Nephron (organoid): ENCODE measurements at regions not wholly inside any gene's neighbourhood (a gene's known extent, or its start where the extent isn't known, plus 50 kb on each side); places are given as distances from the start of the nearest gene placed in this dataset.

Source experiments
- H3K27ac Mint-ChIP-seq, 3 experiments: 2 replicates each; pipeline ENCODE4 v1.8.0; 2020; ENCODE audit warnings: mixed read lengths in 3 of 3, mild to moderate bottlenecking in 2 of 3, moderate library complexity in 1 of 3
- H3K27me3 Mint-ChIP-seq: 2 replicates; pipeline ENCODE4 v1.8.0; 2021; ENCODE audit warnings: low read depth, mild to moderate bottlenecking, moderate library complexity, mixed read lengths
- H3K36me3 Mint-ChIP-seq: 2 replicates; pipeline ENCODE4 v1.8.0; 2020; ENCODE audit warnings: low read depth, mixed read lengths
- H3K4me1 Mint-ChIP-seq: 2 replicates; pipeline ENCODE4 v1.8.0; 2020; ENCODE audit warnings: mixed read lengths
- H3K4me3 Mint-ChIP-seq, 3 experiments: 2 replicates each; pipeline ENCODE4 v1.8.0; 2020; ENCODE audit warnings: mild to moderate bottlenecking in 3 of 3, mixed read lengths in 3 of 3, moderate library complexity in 2 of 3
- H3K9me3 Mint-ChIP-seq: 2 replicates; pipeline ENCODE4 v1.8.0; 2020; ENCODE audit warnings: mixed read lengths
- TF ChIP-seq, protein P1 (sequence below), 3 experiments: fragments of 200-600 bp; sonication (generic); IDR thresholded peaks; one replicate each; pipeline ENCODE4 v1.5.0; 2021; ENCODE audit warnings: antibody characterized with exemption in 3 of 3; ENCODE audit not compliant: unreplicated experiment in 3 of 3

DNA sequence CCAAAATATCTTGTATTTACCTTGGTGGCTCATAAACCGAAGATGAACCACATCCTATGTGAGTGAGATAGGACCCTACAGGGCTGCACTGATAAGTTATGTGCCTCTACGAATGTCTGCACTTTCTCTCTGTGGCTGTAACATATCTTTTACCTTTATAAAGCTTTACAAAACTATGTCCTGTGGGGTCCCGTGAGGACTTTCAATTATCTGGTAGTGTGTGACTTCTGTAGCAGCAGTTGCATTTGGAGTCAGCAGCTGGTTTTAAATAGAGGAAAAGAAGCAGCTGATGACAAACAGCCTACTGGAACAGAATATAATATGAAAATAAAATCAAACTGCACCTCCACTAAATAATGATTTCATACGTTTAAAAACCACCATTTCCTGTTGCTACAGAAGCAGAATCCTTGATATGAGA is 222.4 kb upstream of the GNAI1 start:
- Mint-ChIP-seq H3K36me3 (no peaks in the 10 kb centered on the region), H3K4me3 (no peak overlapping the region), H3K27me3 (no peaks in the 10 kb centered on the region), H3K9me3 (peaks cover 6% of the 10 kb centered on the region), H3K27ac (no peak overlapping the region), H3K4me1 (no peaks in the 10 kb centered on the region)
- TF ChIP-seq, protein P1, sequence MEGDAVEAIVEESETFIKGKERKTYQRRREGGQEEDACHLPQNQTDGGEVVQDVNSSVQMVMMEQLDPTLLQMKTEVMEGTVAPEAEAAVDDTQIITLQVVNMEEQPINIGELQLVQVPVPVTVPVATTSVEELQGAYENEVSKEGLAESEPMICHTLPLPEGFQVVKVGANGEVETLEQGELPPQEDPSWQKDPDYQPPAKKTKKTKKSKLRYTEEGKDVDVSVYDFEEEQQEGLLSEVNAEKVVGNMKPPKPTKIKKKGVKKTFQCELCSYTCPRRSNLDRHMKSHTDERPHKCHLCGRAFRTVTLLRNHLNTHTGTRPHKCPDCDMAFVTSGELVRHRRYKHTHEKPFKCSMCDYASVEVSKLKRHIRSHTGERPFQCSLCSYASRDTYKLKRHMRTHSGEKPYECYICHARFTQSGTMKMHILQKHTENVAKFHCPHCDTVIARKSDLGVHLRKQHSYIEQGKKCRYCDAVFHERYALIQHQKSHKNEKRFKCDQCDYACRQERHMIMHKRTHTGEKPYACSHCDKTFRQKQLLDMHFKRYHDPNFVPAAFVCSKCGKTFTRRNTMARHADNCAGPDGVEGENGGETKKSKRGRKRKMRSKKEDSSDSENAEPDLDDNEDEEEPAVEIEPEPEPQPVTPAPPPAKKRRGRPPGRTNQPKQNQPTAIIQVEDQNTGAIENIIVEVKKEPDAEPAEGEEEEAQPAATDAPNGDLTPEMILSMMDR (IDR thresholded peaks at IDR 0.05; ENCODE audit: unreplicated experiment in 3 of 3), result no peak

DNA sequence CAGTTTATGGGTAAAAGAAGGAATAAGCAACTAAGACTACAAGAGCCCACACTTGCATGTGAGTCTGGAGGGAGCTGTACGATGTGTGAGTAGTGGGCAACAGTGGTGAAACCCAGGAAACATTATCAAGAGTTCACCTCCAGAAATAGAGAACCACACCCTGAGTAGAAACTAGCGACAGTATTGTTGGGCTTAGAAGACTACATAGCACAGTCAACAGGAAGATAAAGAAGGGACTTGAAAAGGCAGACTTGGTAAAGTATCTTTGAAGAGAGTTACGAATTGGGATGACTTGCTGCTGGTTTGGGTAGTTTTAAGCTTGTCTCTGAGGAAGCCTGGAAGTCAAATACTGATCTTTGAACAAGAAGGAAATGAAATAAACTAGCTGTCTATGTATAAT is 223.2 kb upstream of the GNAI1 start:
- Mint-ChIP-seq H3K36me3 (no peaks in the 10 kb centered on the region), H3K27me3 (no peaks in the 10 kb centered on the region), H3K9me3 (peaks cover 6% of the 10 kb centered on the region), H3K4me1 (no peaks in the 10 kb centered on the region), H3K27ac (no peak overlapping the region), H3K4me3 (no peak overlapping the region)
- TF ChIP-seq, protein P1 (IDR thresholded peaks at IDR 0.05; ENCODE audit: unreplicated experiment in 3 of 3), result no peak

DNA sequence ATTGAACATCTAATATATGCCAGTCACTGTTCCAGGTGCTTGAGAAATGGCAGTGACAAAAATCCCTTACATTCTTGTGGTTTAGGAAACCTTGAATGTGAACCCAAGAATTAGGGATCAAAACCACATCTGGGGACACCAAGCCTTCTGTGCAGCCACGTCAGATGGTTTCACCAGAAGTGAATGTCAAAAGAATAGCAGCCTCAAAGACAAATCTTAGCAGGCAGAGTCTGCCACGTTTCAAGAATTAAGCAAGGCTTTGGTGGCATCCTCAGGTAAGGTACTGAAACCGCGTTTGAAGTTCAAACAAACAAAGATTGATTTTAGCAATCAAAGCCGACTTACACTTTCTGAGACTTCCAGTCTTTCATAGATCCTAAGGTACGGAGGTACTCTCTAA is 225.5 kb upstream of the GNAI1 start:
- Mint-ChIP-seq H3K36me3 (no peaks in the 10 kb centered on the region), H3K27me3 (no peaks in the 10 kb centered on the region), H3K4me3 (no peak overlapping the region), H3K9me3 (peaks cover 2% of the 10 kb centered on the region), H3K27ac (no peak overlapping the region), H3K4me1 (no peaks in the 10 kb centered on the region)
- TF ChIP-seq, protein P1 (IDR thresholded peaks at IDR 0.05; ENCODE audit: unreplicated experiment in 3 of 3), result no peak

DNA sequence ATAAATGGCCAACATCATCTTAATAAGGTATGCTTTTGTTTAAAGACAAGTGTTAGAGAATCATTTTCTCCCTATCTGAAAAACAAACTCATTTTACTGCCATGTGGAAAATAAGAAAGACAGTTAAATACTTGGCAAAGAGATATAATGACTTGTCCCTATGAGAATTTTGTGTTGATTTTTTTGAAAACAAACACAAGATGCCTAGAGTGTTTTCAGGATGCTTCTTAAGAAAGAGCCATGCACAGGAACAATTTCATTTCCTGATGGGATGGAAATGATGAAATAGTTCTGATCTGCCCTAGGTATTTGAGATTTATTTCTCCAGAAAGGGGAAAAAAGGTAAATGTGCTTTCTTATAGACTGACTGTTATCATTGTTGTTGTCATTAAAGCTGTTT is 237.5 kb upstream of the GNAI1 start:
- Mint-ChIP-seq H3K36me3 (peaks cover 4% of the 10 kb centered on the region), H3K27me3 (no peaks in the 10 kb centered on the region), H3K4me3 (no peak overlapping the region), H3K4me1 (no peaks in the 10 kb centered on the region), H3K27ac (no peak overlapping the region), H3K9me3 (peaks cover 12% of the 10 kb centered on the region)
- TF ChIP-seq, protein P1 (IDR thresholded peaks at IDR 0.05; ENCODE audit: unreplicated experiment in 3 of 3), result no peak

DNA sequence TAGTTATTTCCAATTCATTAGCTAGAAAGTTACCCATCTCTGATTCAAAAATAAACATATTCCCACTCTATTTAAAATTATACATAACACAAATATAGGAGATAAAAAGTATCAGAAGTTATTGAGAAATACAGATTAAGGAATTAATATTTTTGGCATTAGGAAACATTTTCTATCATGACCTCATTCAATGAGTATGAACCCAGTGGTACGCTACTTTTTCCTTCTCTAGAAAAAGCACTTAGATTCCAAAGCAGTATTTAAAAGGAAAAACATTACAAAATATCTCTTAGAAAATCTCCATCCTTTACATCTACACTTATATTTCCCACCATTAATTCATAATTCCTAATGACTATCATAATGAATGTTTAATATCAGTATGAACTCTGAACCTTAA is 240.6 kb upstream of the GNAI1 start:
- Mint-ChIP-seq H3K4me1 (no peaks in the 10 kb centered on the region), H3K27me3 (no peaks in the 10 kb centered on the region), H3K27ac (no peak overlapping the region), H3K9me3 (peaks cover 4% of the 10 kb centered on the region), H3K4me3 (no peak overlapping the region), H3K36me3 (peaks cover 2% of the 10 kb centered on the region)
- TF ChIP-seq, protein P1 (IDR thresholded peaks at IDR 0.05; ENCODE audit: unreplicated experiment in 3 of 3), result no peak

DNA sequence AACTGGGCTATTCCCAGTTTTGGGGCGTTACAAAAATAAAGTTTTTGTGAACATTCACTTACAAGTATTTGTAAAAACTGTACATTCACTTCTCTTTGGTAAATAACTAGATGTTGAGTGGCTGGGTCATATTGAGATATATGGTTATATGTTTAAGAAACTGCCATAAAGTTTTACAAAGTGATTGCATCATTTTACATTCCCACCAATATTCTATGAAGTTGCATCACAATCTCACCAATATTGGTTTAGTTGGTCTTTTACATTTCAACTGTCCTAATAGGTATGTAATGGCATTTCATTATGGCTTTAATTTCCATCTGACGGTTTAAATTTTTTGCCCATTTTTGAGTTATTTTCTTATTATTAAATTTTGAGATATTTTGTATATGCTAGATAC is 251.7 kb upstream of the GNAI1 start:
- Mint-ChIP-seq H3K9me3 (peaks cover 4% of the 10 kb centered on the region), H3K4me1 (peaks cover 4% of the 10 kb centered on the region), H3K27ac (peak overlapping the region in 1 of 3 experiments; percentile 79), H3K36me3 (peaks cover 3% of the 10 kb centered on the region), H3K27me3 (no peaks in the 10 kb centered on the region), H3K4me3 (no peak overlapping the region)
- TF ChIP-seq, protein P1 (IDR thresholded peaks at IDR 0.05; ENCODE audit: unreplicated experiment in 3 of 3), result no peak
